ENCODE measurements at regions not wholly inside any gene's neighbourhood (a gene's known extent, or its start where the extent isn't known, plus 50 kb on each side); places are given as distances from the start of the nearest gene placed in this dataset.

DNA sequence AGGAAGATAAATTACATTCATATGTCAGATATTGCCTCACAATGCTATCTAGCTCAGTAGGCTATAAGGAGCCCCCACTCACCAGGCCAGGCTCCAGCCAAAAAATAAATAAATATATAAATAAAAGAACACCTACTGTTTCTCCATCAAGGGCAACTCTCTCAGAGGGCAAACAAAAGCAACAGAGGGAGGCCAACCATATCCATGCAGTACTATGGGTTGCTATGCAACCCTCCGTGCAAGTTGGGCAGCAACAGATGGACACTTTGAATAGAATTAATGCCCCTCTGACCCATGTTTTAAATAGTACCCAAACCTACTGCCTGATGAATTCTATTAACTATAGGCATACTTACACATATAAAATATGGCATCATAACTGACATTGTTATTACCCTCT is 279.8 kb upstream of the EDNRB start:
- Histone ChIP-seq H4K20me1 (ENCODE audit: insufficient read depth) (no peaks in the 10 kb centered on the region), H3K27ac (ENCODE audit: low read length) (no peak overlapping the region), H3K4me3 (ENCODE audit: low read length) (no peak overlapping the region), H3K9me3 (ENCODE audit: low read length) (no peaks in the 10 kb centered on the region), H3K9ac (ENCODE audit: low read length) (no peak overlapping the region), H2AFZ (ENCODE audit: low read depth, low read length) (no peak overlapping the region), H3K4me2 (ENCODE audit: low read length) (no peak overlapping the region), H3K36me3 (ENCODE audit: insufficient read depth, low read length) (no peaks in the 10 kb centered on the region), H3F3A (ENCODE audit: insufficient read depth, low read length, poor library complexity, severe bottlenecking) (no peaks in the 10 kb centered on the region), H3K27me3 (ENCODE audit: insufficient read depth, low read depth, low read length) (peaks cover 10% of the 10 kb centered on the region), H3K9me2 (ENCODE audit: insufficient read depth, low read length) (no peaks in the 10 kb centered on the region), H3K79me2 (replicated peaks; ENCODE audit: insufficient read depth, low read length) (no peaks in the 10 kb centered on the region)
- TF ChIP-seq REST (IDR thresholded peaks at IDR 0.05; ENCODE audit: borderline replicate concordance) (no peak), RAD21 (conservative IDR thresholded peaks at IDR 0.05) (no peak), SMC3 (conservative IDR thresholded peaks at IDR 0.05; ENCODE audit: poor library complexity) (no peak), TAF1 (IDR thresholded peaks at IDR 0.05; ENCODE audit: low read depth) (no peak), MXI1 (conservative IDR thresholded peaks at IDR 0.05; ENCODE audit: poor library complexity, severe bottlenecking) (no peak), EZH2 (IDR thresholded peaks at IDR 0.05; ENCODE audit: borderline replicate concordance, insufficient read depth, low read length, poor library complexity, severe bottlenecking) (no peak), CTCF (IDR thresholded peaks at IDR 0.05; ENCODE audit: poor library complexity, severe bottlenecking) (no peak), EP300 (conservative IDR thresholded peaks at IDR 0.05; ENCODE audit: poor library complexity, severe bottlenecking) (no peak), POLR2AphosphoS5 (IDR thresholded peaks at IDR 0.05) (no peak)

GRCh38 chr13:78197231-78197630 is 278.6 kb upstream of the EDNRB start:
- Histone ChIP-seq H3K4me3 (ENCODE audit: low read length) (no peak overlapping the region), H3K9me3 (ENCODE audit: low read length) (no peaks in the 10 kb centered on the region), H4K20me1 (ENCODE audit: insufficient read depth) (no peaks in the 10 kb centered on the region), H3K4me2 (ENCODE audit: low read length) (no peak overlapping the region), H3F3A (ENCODE audit: insufficient read depth, low read length, poor library complexity, severe bottlenecking) (no peaks in the 10 kb centered on the region), H3K27ac (ENCODE audit: low read length) (no peak overlapping the region), H3K9ac (ENCODE audit: low read length) (no peak overlapping the region), H3K9me2 (ENCODE audit: insufficient read depth, low read length) (no peaks in the 10 kb centered on the region), H3K79me2 (replicated peaks; ENCODE audit: insufficient read depth, low read length) (no peaks in the 10 kb centered on the region), H3K27me3 (ENCODE audit: insufficient read depth, low read depth, low read length) (peaks cover 17% of the 10 kb centered on the region), H3K36me3 (ENCODE audit: insufficient read depth, low read length) (no peaks in the 10 kb centered on the region), H2AFZ (ENCODE audit: low read depth, low read length) (no peak overlapping the region)
- no peak for TF ChIP-seq EZH2 (IDR thresholded peaks at IDR 0.05; ENCODE audit: borderline replicate concordance, insufficient read depth, low read length, poor library complexity, severe bottlenecking)
- no peak for TF ChIP-seq SMC3 (conservative IDR thresholded peaks at IDR 0.05; ENCODE audit: poor library complexity)
- no peak for TF ChIP-seq EP300 (conservative IDR thresholded peaks at IDR 0.05; ENCODE audit: poor library complexity, severe bottlenecking)
- no peak for TF ChIP-seq TAF1 (IDR thresholded peaks at IDR 0.05; ENCODE audit: low read depth)
- TF ChIP-seq RAD21 (conservative IDR thresholded peaks at IDR 0.05): no peak
- TF ChIP-seq MXI1 (conservative IDR thresholded peaks at IDR 0.05; ENCODE audit: poor library complexity, severe bottlenecking): no peak
- no peak for TF ChIP-seq REST (IDR thresholded peaks at IDR 0.05; ENCODE audit: borderline replicate concordance)
- no peak for TF ChIP-seq CTCF (IDR thresholded peaks at IDR 0.05; ENCODE audit: poor library complexity, severe bottlenecking)
- no peak for TF ChIP-seq POLR2AphosphoS5 (IDR thresholded peaks at IDR 0.05)

All from neural cell (in vitro differentiated cells).